GM13976 (cell line): ENCODE measurements at regions not wholly inside any gene's neighbourhood (a gene's known extent, or its start where the extent isn't known, plus 50 kb on each side); places are given as distances from the start of the nearest gene placed in this dataset.

ENCODE experiments used
- DNase-seq: peaks from one replicate; pipeline ENCODE4 v3.0.0; 2012; ENCODE audit warnings: low spot score
- CTCF ChIP-seq: IDR thresholded peaks from 2 replicates; pipeline ENCODE4 v1.5.1; 2012; ENCODE audit warnings: borderline replicate concordance, mild to moderate bottlenecking; ENCODE audit not compliant: insufficient read depth; ENCODE audit errors: extremely low read depth, missing control alignments, control extremely low read depth
- in situ Hi-C: fragments of 300-500 bp; cut with MboI; formaldehyde crosslinking; loops from one replicate; pipeline ENCODE4 v1.12.0; 2022; ENCODE audit warnings: low sequenced_read_pairs, mixed read lengths, inconsistent platforms; ENCODE audit not compliant: unreplicated experiment

DNA sequence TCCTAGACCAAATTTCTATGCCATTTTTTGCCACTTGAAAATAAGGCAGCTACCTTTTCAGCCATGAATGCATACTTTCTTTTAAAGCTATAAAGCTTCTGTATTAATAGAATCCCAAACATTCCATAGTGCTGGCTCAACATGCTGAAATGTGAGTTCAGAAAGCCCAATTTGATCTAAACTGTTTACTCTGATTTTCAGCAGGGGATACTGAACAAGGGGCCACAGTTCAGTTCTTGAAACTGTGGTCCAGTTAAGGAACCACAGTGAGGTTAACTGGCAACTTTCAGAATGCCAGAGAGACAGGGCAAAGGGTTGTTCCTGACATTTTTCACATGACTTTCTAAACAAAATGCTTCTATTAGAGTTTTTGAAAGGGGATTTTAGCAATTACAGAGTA lies 85.7 kb upstream of the COL11A1 start:
- no peak for TF ChIP-seq CTCF
- in situ Hi-C loops = no loop called here
- DNase-seq = no peak

- DNase-seq = no peak
- TF ChIP-seq CTCF = no peak
- in situ Hi-C loops = no loop called here
Observed at GRCh38 chr1:103191327-103191726, 83.0 kb upstream of the COL11A1 start.

DNA sequence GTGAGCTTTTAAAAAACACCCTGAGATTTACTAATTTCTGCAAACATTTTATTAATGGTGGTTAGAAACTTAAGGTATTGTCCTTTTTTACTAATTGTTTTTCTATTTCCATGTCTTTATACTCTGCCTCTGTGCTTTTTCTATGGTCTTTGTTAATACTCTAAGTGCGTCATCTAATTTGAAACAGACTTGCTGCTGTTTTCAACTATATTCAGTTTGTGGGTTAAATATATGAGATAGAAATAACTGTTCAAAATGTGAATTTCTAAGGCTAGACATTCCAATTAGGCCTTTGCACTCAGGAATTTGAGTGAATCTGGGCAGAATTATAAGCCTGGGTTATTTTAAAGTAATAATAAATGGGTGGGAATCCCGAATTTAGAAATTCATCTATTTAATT lies 82.4 kb upstream of the COL11A1 start:
- in situ Hi-C loops = no loop called here
- no peak for DNase-seq
- no peak for TF ChIP-seq CTCF

DNA sequence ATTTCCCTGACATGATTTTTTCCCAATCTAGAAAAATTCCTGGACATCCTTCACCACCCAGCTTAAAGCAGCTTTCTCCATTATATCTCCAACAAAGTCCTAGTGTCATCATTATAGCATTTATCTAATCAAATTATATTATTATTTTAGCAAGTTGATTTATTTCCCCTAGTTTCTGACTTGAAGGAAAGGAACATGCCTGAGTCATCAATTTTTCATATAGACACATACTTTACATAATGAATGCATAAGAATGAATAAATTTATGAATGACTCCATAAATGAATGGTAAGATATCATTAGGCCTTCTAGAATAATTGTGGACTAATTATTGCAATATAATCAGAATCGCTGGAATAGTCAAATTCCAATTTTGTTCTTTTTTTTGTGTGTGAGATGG lies 79.4 kb upstream of the COL11A1 start:
- TF ChIP-seq CTCF = no peak
- no peak for DNase-seq
- in situ Hi-C loops = no loop called here

- in situ Hi-C loops = no loop called here
- no peak for DNase-seq
- TF ChIP-seq CTCF = no peak
Observed at GRCh38 chr1:103180660-103181059, 72.3 kb upstream of the COL11A1 start.

DNA sequence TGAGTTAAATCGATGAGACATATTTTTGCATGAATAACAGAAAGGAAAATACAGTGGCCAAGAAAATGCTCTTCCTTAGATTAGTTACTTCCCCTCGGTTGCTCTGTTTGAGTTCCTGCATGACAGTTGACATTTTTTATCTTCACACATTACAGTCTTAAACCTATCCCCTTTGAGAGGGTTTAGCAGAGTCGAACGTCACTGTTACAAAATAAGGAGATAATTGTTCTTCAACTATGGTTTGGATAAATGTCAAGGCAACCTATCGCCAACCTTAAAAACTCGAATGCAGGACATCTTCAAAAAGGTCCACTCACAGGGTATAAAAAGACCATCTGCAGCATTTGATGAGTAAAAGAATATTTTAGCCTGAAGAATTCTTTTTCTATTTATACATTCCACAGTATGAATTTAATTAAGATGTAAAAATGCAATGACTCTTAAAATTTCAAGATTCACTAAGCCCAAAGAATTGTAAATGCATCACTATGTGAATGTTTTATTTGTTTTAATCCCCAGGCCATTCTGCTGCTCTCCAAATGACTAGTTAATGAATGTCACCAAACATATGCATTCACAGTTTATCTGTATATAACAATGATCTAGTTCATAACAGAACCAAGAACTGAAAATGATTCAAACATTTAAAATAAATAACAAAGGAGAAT lies 68.9 kb upstream of the COL11A1 start:
- in situ Hi-C loops = no loop called here
- TF ChIP-seq CTCF = no peak
- no peak for DNase-seq
